Endometrium (tissue), 2 donors: ENCODE measurements at regions not wholly inside any gene's neighbourhood (a gene's known extent, or its start where the extent isn't known, plus 50 kb on each side); places are given as distances from the start of the nearest gene placed in this dataset.
"Not testable (repeated sequence)": the region's sequence is repeated elsewhere in the genome, so short reads cannot be mapped to it uniquely, and the experiment has no call there.

Source experiments
- FAIRE-seq: peaks from 2 replicates; lab custom pipeline; 2012; peaks lifted over from hg19 to GRCh38; lab: Jason Lieb, UNC
- donor health status: control.
- donor health status: control.

DNA sequence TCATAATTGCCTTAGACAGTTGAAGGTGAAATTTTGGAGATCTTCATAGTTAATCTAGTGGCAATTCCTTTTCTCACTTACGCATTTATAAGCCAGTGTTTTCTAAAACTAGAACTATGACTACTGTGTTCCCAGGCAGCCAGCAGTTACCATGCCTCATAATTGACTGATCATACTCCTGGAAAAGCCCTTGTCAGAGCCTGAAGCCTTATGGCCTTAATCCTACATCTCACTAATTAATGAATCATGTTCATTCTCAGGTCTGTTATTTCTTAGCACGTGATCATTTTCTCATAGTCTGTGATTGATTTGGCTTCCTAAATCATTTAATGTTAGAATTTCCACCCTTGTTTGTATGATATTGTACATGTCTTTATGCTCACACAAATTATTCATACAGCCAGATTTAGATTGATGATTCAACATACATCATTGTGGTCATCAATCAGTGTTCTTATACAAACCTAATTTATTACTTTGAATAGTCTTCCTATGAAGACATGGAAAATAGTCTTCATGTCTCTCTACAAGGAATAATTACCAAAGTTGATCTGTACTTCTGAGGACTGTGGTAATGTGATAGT, 132.6 kb upstream of the ASCC3 start:
- FAIRE-seq: no peak

DNA sequence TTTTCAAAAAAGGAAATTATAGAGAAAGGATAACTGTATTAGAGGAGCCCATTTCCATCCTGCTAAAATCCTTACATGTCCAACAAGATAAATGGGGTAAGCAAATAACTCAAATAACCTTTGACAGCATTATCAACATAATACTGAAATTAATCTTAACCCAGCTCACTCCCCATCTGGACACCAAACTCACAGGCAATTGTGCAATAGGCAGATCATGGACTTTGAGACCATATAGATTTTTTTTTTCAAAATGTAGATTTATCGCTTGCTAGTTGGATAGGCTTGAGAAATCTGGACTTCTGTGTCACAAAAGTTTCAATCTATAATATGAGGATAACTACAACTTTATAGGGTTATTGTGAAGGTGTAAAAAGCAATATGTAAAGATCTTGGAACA, 134.4 kb upstream of the ASCC3 start:
- no peak for FAIRE-seq

- FAIRE-seq: no peak
These were observed 135.0 kb upstream of the ASCC3 start for GRCh38 chr6:101016163-101016562.

DNA sequence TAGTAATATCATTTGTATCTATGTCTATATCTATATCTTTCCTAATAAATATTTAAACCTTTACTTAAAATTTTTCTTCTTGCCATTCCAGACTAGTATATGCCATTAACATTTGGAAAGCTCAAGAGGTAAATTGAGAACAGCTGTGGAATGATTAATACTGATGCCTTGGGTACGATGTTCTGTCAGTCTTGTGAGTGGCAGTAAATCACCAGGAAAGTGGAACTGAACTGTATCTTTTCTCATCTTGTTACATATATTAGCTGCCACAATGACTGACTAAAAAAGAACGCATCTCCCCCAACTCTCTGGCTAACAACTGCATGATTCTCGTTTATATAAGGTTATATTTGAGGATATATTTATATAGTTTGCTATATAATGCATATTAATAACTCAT, 137.0 kb upstream of the ASCC3 start:
- FAIRE-seq: no peak

DNA sequence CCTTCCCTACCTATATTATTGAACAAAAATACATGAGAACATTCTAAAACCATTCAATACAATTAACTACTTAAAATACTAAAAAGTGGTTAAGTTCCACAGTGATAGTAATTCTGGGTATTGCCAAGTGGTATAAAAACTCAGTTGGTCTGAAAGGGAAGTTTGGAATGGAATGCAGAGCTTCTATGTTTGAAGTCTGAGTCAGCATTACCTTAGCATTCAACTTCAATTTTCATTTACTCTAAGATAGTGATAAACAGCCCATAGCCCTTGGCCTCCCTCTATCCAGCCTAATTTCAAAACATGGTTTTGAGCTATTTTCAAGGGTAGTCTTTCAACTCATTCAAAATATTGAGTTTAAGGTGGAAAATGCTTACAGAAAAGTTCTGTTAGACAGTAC, 140.4 kb upstream of the ASCC3 start:
- no peak for FAIRE-seq

DNA sequence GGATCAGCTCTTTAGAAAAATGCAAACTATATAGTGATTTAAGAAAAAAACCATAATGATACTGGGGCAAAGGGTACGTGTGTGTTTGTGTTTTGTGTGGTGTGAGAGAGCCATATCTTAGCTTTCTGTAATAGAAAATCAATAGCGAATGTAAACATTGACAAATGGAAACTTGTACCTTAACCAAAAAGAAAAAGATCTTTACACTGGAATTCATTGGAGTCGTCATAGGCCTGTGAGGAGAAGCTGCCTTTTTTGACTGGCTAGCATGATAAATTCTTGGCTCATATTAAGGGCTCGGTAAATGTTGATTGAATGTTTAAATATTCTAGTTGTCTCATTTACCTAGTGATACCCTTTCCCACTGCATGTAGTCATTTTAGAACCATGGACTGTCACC, 161.8 kb upstream of the ASCC3 start:
- no peak for FAIRE-seq

GRCh38 chr6:101058296-101058695, 177.2 kb upstream of the ASCC3 start:
- no peak for FAIRE-seq

GRCh38 chr6:101066481-101066880, 185.4 kb upstream of the ASCC3 start:
- no peak for FAIRE-seq

DNA sequence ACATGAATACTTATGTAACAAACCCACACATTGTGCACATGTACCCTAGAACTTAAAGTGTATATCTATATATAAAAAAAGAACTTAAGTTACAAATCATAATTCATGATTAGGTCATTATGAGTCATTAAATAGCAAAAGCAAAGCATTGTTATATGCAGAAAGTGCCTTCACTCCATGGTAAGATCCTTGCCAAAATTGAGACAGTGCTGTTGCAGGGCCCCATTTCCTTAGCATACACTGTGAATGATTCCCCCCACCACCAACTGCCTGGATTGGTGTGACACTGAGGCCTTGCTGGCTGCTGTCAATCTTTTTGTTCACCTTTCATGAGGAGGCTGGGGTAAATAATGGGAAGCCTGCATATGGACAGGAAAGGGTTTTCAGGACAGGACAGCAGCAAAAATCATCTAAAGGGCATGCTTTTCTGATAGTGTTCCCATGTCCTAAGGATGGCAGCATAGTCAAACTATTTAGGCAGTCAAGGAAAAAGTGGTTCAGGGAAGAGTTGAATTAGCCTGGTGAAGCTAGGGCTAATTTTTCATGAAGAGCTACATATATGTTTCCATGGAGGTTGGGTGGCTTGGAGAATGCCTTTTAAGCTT, 188.2 kb upstream of the ASCC3 start:
- FAIRE-seq: no peak

DNA sequence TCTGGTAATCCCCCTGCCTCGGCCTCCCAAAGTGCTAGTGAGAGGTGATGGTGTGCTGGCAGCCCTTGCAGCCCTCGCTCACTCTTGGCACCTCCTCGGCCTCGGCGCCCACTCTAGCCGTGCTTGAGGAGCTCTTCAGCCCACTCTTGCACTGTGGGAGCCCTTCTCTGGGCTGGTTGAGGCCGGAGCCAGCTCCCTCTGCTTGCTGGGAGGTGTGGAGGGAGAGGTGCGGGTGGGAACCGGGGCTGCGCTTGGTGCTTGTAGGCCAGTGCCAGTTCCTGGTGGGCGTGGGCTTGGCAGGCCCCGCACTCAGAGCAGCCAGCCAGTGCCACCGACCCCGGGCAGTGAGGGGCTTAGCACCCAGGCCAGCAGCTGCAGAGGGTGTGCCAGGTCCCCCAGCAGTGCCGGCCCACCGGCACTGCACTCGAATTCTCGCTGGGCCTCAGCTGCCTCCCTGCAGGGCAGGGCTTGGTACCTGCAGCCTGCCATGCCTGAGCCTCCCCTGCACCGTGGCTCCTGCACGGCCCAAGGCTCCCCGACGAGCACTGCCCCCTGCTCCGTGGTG, 189.0 kb upstream of the ASCC3 start:
- FAIRE-seq: no peak

DNA sequence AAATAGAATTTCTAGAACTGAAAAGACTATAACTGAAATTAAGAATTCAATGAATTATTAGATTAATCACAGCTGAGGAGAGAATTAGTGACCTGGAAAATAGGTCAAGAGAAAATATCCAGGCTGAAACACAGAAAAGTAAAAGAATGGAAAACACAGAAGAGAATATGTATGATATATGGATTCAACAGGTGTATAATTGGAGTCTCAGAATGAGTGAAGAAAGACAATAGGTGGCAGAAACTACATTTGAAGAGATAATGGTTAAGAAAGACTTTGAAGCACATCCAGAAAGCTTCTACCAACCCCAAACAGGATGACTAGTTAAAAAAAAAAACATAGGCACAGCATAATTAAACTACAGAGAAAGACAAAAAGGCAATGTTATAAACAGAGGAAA, 196.2 kb upstream of the ASCC3 start:
- no peak for FAIRE-seq

DNA sequence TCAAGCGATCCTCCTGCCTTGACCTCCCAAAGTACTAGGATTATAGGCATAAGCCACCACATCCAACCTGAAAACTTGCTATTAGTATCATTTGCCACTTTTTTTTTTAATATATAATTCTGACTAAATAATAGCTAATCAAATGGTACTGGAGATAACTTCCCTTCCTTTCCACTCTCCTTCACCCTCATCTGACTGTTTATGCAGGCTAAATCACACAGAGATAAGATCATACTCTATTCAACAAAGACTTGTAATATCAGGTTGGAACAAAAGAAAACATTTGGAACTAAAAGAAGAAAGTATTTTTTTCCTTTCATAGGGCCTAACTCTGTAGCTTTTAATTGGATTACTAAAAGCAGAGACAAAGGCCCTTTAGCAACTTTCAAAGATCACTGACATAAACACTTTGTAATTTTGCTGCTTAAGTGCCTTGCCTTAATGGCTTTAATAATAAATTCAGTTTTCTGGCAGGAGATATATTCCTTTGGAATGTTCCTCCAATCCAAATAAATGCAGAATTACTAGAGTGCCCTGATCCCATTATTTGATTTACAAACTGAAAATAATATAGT, 198.7 kb upstream of the ASCC3 start:
- peak; percentile 84 for FAIRE-seq

- peak; percentile 12 for FAIRE-seq
These were observed 199.5 kb upstream of the ASCC3 start for GRCh38 chr6:101080597-101080996.

DNA sequence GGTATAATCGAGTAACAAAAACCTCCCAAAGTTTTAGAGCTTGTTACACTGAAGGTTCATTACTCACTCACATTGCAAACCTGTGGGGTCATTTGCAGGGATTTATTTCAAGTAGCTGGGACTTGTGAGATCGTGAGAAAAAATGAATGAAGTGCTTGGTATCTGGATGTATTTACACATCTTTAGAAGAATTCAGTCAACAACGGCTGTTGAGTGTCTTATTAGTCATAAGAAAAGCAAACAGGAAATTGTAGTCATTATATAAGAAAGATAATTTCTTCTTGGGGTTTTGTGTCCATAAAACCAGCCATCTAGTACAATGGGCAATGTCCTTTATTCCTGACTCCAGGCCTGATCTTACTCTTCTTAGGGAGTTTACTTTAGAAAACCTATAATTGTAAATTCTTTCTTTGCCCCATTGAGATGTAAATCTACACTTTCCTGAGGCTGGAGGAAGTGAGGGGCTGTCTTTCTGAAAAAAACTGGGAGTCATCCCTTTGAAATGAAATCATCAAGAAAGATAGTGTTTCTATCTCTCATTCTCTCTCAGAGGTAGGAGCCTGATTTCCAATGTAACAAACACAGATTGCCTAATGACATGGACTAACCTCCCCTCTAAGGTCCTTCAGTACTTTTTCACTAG, 202.5 kb upstream of the ASCC3 start:
- FAIRE-seq: peak; percentile 35

GRCh38 chr6:101085327-101085726, 204.2 kb upstream of the ASCC3 start:
- FAIRE-seq: no peak

DNA sequence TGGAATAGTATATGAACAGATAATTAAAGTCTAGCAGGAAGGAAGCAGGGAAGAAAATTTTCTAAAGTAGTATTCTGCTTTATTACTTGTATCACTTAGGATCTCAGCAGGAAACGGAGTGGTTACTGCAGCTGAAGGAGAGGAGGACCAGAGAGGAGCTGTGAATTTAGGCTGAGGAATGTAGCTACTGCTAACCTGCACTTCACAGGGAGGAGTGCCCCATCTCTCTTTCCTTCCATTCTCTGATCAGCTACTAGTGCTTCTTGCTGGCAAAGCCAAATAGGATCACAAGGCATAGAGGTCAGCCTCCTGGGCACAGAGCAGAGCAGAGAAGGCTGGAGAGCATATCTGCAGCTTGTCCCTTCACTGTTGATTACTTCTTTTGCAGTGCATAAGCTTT, 205.3 kb upstream of the ASCC3 start:
- no peak for FAIRE-seq

GRCh38 chr6:101088594-101088993, 207.5 kb upstream of the ASCC3 start:
- FAIRE-seq: peak; percentile 97

DNA sequence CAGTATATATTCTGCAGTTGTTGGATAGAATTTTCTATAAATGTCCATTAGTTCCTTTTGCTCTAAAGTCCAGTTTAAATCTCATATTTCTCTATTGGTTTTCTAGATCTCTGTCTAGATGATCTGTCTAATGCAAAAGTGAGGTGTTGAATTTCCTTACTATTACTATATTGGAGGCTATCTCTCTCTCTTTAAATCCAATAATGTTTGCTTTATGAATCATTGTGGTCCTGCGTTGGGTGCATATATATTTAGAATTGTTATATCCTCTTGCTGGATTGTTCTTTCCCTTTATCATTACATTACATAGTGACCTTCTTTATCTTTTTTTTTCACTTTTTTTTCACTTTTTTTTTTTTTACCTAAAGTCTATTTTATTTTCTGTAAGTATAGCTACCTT, 208.5 kb upstream of the ASCC3 start:
- FAIRE-seq: peak; percentile 66

DNA sequence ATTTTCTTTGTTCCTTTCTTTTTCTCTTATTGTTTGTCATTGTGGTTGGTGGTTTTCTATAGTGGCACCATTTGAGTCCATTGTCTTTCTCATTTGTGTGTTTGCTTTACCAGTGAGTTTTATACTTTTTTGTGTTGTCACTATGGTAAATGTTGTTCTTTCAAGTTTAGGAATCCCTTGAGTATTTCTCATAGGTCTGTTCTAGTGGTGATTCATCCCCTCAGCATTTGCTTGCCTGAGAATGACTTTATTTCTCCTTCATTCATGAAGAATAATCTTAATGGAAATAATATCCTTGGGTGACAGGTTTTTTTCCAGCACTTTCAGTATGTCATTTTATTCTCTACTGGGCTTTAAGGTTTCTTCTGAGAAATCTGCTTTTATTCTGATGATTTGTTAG, 209.2 kb upstream of the ASCC3 start:
- FAIRE-seq: no peak

- FAIRE-seq: not testable (repeated sequence)
These were observed 217.5 kb upstream of the ASCC3 start for GRCh38 chr6:101098605-101099004.

DNA sequence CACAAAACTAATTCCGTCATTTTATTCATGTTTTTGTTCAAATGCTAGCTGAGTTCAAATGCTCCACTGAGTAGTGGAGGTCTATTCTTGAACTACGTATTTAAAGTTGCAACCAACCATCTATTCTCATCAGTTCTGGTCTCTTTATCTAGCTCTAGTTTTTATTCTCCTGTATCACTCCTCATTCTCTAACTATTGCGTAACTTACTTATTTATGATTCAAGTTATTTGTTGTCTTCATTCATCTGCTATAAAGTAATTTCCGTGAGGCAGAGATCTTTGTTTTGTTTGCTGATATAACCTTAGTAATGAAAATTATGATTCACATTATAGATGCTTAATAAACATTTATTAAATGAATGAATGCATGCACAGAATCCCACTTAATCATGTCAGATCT, 221.6 kb upstream of the ASCC3 start:
- FAIRE-seq: no peak

DNA sequence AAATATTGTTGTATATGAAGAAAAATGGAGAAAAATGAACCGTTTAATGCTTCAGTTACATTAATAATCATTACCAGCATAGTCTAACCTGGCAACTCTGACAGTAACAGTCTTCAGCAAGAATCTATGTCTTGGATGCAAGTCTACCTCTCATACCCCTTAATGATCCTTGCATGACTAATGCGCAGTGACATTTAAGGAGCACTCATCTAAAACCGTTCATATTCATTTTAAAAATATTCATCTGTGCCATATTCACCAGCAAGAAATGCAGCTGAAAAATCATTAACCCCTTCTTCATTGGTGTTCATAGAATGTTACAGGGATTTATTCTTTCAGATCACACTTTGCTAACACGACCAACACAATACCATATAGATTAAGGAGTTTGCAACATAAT, 227.2 kb upstream of the ASCC3 start:
- FAIRE-seq: no peak

DNA sequence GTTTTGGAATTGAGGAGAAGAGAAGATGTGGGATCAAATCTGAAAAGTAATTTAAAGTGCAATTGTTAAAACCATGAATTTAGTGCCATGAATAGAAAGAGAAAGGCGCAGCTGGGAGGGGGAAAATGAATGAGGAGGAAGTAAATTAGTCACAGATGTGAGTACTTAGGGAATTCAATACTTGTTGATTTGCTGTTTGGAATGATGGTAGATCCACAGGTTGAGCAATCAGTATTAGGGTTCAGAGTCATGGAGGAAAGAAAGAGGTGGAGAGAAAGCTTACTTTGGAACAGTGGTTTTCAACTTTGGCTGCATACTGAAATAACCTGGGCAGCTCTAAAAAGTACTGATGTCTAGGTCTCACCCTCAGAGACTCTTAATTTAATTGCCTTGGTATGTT, 229.7 kb upstream of the ASCC3 start:
- FAIRE-seq: no peak
